Astrocyte (in vitro differentiated cells and primary cell): ENCODE measurements at regions not wholly inside any gene's neighbourhood (a gene's known extent, or its start where the extent isn't known, plus 50 kb on each side); places are given as distances from the start of the nearest gene placed in this dataset.

Experiments used
- DNase-seq: peaks from one replicate; pipeline ENCODE4 v3.0.0-alpha.2; 2010; ENCODE audit warnings: low read depth
- FAIRE-seq: peaks from 2 replicates; lab custom pipeline; 2011; peaks lifted over from hg19 to GRCh38; lab: Jason Lieb, UNC
- H2AFZ ChIP-seq: 2 replicates; pipeline ENCODE4 v1.6.0; 2012; ENCODE audit warnings: low read depth, low read length, inconsistent platforms
- H3K27ac ChIP-seq: 2 replicates; pipeline ENCODE4 v1.5.1; 2011; ENCODE audit warnings: low read depth, low read length, inconsistent platforms
- H3K27me3 ChIP-seq: 2 replicates; pipeline ENCODE4 v1.6.0; 2011; ENCODE audit warnings: low read length, inconsistent platforms; ENCODE audit not compliant: insufficient read depth
- H3K36me3 ChIP-seq: 2 replicates; pipeline ENCODE4 v1.5.1; 2011; ENCODE audit warnings: low read length, inconsistent platforms; ENCODE audit not compliant: insufficient read depth
- H3K4me1 ChIP-seq: 2 replicates; pipeline ENCODE4 v1.5.1; 2011; ENCODE audit warnings: low read length, inconsistent platforms; ENCODE audit not compliant: insufficient read depth
- H3K4me2 ChIP-seq: 2 replicates; pipeline ENCODE4 v1.6.0; 2012; ENCODE audit warnings: low read length, inconsistent platforms
- H3K4me3 ChIP-seq: 2 replicates; pipeline ENCODE4 v1.5.1; 2011; ENCODE audit warnings: low read depth, mild to moderate bottlenecking, low read length, inconsistent platforms; ENCODE audit not compliant: insufficient read depth
- H3K79me2 ChIP-seq: 2 replicates; pipeline ENCODE4 v1.6.0; 2012; ENCODE audit warnings: mild to moderate bottlenecking, low read length, inconsistent platforms; ENCODE audit not compliant: insufficient read depth
- H3K9ac ChIP-seq: 2 replicates; pipeline ENCODE4 v1.6.0; 2012; ENCODE audit warnings: mild to moderate bottlenecking, low read length, inconsistent platforms
- H3K9me3 ChIP-seq: 2 replicates; pipeline ENCODE4 v1.5.1; 2012; ENCODE audit warnings: low read depth, mild to moderate bottlenecking, low read length, inconsistent platforms; ENCODE audit not compliant: insufficient read depth
- H4K20me1 ChIP-seq: 2 replicates; pipeline ENCODE4 v1.6.0; 2012; ENCODE audit warnings: low read length, inconsistent platforms; ENCODE audit not compliant: insufficient read depth
- H3K27ac Mint-ChIP-seq: one replicate; pipeline ENCODE4 v1.8.0; 2021; ENCODE audit warnings: mild to moderate bottlenecking, mixed read lengths; ENCODE audit not compliant: unreplicated experiment
- H3K27me3 Mint-ChIP-seq: one replicate; pipeline ENCODE4 v1.8.0; 2021; ENCODE audit warnings: low read depth, mixed read lengths; ENCODE audit not compliant: unreplicated experiment
- H3K36me3 Mint-ChIP-seq: one replicate; pipeline ENCODE4 v1.8.0; 2021; ENCODE audit warnings: low read depth, mixed read lengths; ENCODE audit not compliant: unreplicated experiment
- H3K4me1 Mint-ChIP-seq: one replicate; pipeline ENCODE4 v1.8.0; 2021; ENCODE audit warnings: low read depth, mixed read lengths; ENCODE audit not compliant: unreplicated experiment
- H3K4me3 Mint-ChIP-seq: one replicate; pipeline ENCODE4 v1.8.0; 2021; ENCODE audit warnings: mild to moderate bottlenecking, moderate library complexity, mixed read lengths; ENCODE audit not compliant: unreplicated experiment
- H3K9me3 Mint-ChIP-seq: one replicate; pipeline ENCODE4 v1.8.0; 2021; ENCODE audit warnings: mild to moderate bottlenecking, mixed read lengths; ENCODE audit not compliant: unreplicated experiment
- EZH2 ChIP-seq: IDR thresholded peaks from 2 replicates; pipeline ENCODE4 v1.6.1; 2012; ENCODE audit warnings: mild to moderate bottlenecking, low read length, inconsistent platforms; ENCODE audit not compliant: insufficient read depth
- TF ChIP-seq, protein P1 (sequence below): IDR thresholded peaks from 2 replicates; pipeline ENCODE4 v1.5.1; 2011; ENCODE audit warnings: low read depth, mild to moderate bottlenecking, inconsistent platforms, low read length, moderate library complexity; ENCODE audit not compliant: insufficient read depth

DNA sequence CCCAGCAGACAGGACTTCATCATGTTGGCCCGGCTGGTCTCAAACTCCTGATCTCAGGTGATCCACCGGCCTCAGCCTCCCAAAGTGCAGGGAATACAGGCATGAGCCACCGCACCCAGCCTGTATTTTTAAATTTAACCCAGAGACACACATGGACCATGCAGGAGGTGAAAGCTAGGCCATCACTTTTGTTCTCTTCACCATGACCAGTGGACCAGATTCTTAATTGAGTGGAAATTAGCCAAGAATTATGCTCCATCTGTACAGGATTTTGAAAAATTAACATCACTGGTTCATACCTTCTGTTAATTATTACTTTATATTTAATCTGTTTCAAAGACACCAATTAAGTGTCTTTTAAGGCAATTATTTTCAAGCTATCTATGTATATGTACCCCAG lies 493.6 kb upstream of the NOX3 start:
- no peaks in the 10 kb centered on the region for H4K20me1 ChIP-seq
- H3K9me3 ChIP-seq, result peaks cover 16% of the 10 kb centered on the region
- FAIRE-seq, result no peak
- DNase-seq, result no peak
- H3K4me3 Mint-ChIP-seq, result no peak overlapping the region
- no peak overlapping the region for H3K27ac Mint-ChIP-seq
- H3K4me2 ChIP-seq, result no peak overlapping the region
- peaks cover 3% of the 10 kb centered on the region for H3K4me1 Mint-ChIP-seq
- no peak overlapping the region for H3K27ac ChIP-seq
- H3K36me3 Mint-ChIP-seq, result no peaks in the 10 kb centered on the region
- H3K4me3 ChIP-seq, result no peak overlapping the region
- no peak overlapping the region for H2AFZ ChIP-seq
- H3K27me3 Mint-ChIP-seq, result peaks cover 5% of the 10 kb centered on the region
- no peaks in the 10 kb centered on the region for H3K27me3 ChIP-seq
- no peaks in the 10 kb centered on the region for H3K4me1 ChIP-seq
- H3K9ac ChIP-seq, result no peak overlapping the region
- TF ChIP-seq, protein P1, sequence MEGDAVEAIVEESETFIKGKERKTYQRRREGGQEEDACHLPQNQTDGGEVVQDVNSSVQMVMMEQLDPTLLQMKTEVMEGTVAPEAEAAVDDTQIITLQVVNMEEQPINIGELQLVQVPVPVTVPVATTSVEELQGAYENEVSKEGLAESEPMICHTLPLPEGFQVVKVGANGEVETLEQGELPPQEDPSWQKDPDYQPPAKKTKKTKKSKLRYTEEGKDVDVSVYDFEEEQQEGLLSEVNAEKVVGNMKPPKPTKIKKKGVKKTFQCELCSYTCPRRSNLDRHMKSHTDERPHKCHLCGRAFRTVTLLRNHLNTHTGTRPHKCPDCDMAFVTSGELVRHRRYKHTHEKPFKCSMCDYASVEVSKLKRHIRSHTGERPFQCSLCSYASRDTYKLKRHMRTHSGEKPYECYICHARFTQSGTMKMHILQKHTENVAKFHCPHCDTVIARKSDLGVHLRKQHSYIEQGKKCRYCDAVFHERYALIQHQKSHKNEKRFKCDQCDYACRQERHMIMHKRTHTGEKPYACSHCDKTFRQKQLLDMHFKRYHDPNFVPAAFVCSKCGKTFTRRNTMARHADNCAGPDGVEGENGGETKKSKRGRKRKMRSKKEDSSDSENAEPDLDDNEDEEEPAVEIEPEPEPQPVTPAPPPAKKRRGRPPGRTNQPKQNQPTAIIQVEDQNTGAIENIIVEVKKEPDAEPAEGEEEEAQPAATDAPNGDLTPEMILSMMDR, result no peak
- no peak for TF ChIP-seq EZH2
- H3K36me3 ChIP-seq, result no peaks in the 10 kb centered on the region
- H3K79me2 ChIP-seq, result no peaks in the 10 kb centered on the region
- H3K9me3 Mint-ChIP-seq, result peaks cover 13% of the 10 kb centered on the region

DNA sequence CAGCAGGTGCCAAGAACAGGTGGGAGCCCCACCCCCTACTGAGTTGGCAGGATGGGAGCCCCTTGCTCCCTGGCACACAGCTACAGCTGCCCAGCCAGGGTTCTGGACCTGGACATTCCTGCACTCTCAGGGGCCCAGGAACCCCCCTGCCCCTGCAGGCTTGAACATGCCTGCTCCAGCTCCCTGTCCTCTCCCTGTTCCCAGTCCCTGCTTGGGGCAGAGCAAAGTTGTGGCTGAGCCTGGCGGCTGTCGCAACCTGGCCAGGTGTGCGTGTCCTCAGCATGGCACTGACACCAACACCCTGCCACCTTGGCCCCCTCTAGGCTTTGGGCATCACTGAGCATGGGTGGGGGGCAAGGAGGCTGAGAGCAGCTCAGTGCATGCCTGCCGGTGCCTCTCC lies 491.2 kb upstream of the NOX3 start:
- no peaks in the 10 kb centered on the region for H3K4me1 ChIP-seq
- no peak for FAIRE-seq
- no peaks in the 10 kb centered on the region for H3K27me3 ChIP-seq
- no peaks in the 10 kb centered on the region for H3K36me3 ChIP-seq
- no peaks in the 10 kb centered on the region for H4K20me1 ChIP-seq
- no peak for DNase-seq
- Mint-ChIP-seq H3K4me3 (no peak overlapping the region), H3K9me3 (peaks cover 13% of the 10 kb centered on the region), H3K4me1 (peaks cover 8% of the 10 kb centered on the region), H3K36me3 (no peaks in the 10 kb centered on the region), H3K27me3 (peaks cover 2% of the 10 kb centered on the region), H3K27ac (no peak overlapping the region)
- no peak overlapping the region for H3K27ac ChIP-seq
- H3K4me3 ChIP-seq, result no peak overlapping the region
- no peak overlapping the region for H3K4me2 ChIP-seq
- no peak overlapping the region for H3K9ac ChIP-seq
- no peaks in the 10 kb centered on the region for H3K79me2 ChIP-seq
- no peak for TF ChIP-seq EZH2
- TF ChIP-seq, protein P1, result no peak
- H3K9me3 ChIP-seq, result peaks cover 16% of the 10 kb centered on the region
- no peak overlapping the region for H2AFZ ChIP-seq

DNA sequence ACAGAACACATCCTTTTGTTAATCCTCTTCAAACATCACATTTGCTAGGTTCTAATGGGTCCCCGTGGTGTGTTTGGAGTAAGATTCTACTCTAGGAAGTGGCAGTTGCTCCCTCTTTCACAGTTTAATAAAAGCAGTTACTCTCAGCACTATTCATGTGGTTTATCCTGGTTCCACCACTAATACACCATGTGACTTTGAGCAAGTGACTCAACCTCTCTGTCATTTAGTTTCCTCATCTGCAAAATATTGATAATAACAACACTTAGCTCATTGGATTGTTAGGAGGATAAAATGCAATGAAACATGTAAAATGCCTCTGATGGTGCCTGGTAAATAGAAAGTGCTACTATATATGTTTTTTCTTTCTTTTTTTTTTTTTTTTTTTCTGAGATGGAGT lies 488.0 kb upstream of the NOX3 start:
- no peaks in the 10 kb centered on the region for H4K20me1 ChIP-seq
- peaks cover 12% of the 10 kb centered on the region for H3K9me3 Mint-ChIP-seq
- H3K9me3 ChIP-seq, result peaks cover 16% of the 10 kb centered on the region
- FAIRE-seq, result no peak
- peaks cover 2% of the 10 kb centered on the region for H3K27me3 Mint-ChIP-seq
- H3K4me3 ChIP-seq, result no peak overlapping the region
- H3K4me3 Mint-ChIP-seq, result no peak overlapping the region
- DNase-seq, result peak; percentile 8
- H3K79me2 ChIP-seq, result no peaks in the 10 kb centered on the region
- H3K27ac Mint-ChIP-seq, result no peak overlapping the region
- H3K9ac ChIP-seq, result no peak overlapping the region
- no peaks in the 10 kb centered on the region for H3K36me3 ChIP-seq
- H3K27ac ChIP-seq, result no peak overlapping the region
- H3K27me3 ChIP-seq, result no peaks in the 10 kb centered on the region
- H2AFZ ChIP-seq, result no peak overlapping the region
- TF ChIP-seq EZH2, result no peak
- TF ChIP-seq, protein P1, result no peak
- H3K4me1 ChIP-seq, result no peaks in the 10 kb centered on the region
- no peak overlapping the region for H3K4me2 ChIP-seq
- H3K4me1 Mint-ChIP-seq, result peaks cover 8% of the 10 kb centered on the region
- H3K36me3 Mint-ChIP-seq, result no peaks in the 10 kb centered on the region
